K562 (cell line): ENCODE measurements at regions not wholly inside any gene's neighbourhood (a gene's known extent, or its start where the extent isn't known, plus 50 kb on each side); places are given as distances from the start of the nearest gene placed in this dataset.

ENCODE experiments used
- ATAC-seq: fragments of 200-7000 bp; cut with Tn5 transposase; 3 replicates; pipeline ENCODE4 v1.9.1; 2020; ENCODE audit warnings: moderate library complexity
- BruUV-seq: library from RNA; stranded (reverse); fragments of 400-500 nt; replicated peaks from 2 replicates; lab custom pipeline; 2021; lab: Mats Ljungman, UMichigan
- CTCF ChIA-PET: fragments of 300-600 bp; formaldehyde crosslinking; extraction: SDS; loops from one replicate; lab custom pipeline; 2021; ENCODE audit warnings: low intra/inter-chr PET ratio; lab: Yijun Ruan, JAX
- POLR2A ChIA-PET: fragments of 300-600, 350-650 bp; sonication (Branson Sonifier 250); formaldehyde crosslinking; extraction: SDS; loops from one replicate; lab custom pipeline; 2021; ENCODE audit warnings: antibody characterized with exemption, inconsistent platforms; lab: Yijun Ruan, JAX
- DNase-seq, 4 experiments: peaks; one replicate each; pipeline versions ENCODE4 v3.0.0 to v3.0.0-alpha.2; 2011 to 2018; ENCODE audit warnings: low spot score in 3 of 4, mixed read lengths in 3 of 4; ENCODE audit errors: extremely low read depth in 1 of 4
- FAIRE-seq: peaks from 2 replicates; lab custom pipeline; 2011; peaks lifted over from hg19 to GRCh38; lab: Jason Lieb, UNC
- H2AFZ ChIP-seq: 2 replicates; pipeline ENCODE4 v1.6.0; 2011; ENCODE audit warnings: low read depth, low read length, control low read depth, inconsistent platforms
- H3K27ac ChIP-seq: fragments of 200-600 bp; 3 replicates; pipeline ENCODE4 v1.8.0; 2011; ENCODE audit warnings: low read depth, mild to moderate bottlenecking, control low read depth, inconsistent platforms, low read length, moderate library complexity, mixed read lengths; ENCODE audit errors: extremely low read depth
- H3K27me3 ChIP-seq, 2 experiments: fragments of 300-600 bp in 1 of 2; 2 replicates in 1 of 2; 3 replicates in 1 of 2; pipeline versions ENCODE4 v1.6.0 to v1.8.0; 2011; ENCODE audit warnings: inconsistent platforms in 2 of 2, low read length in 2 of 2, mild to moderate bottlenecking in 1 of 2, mixed read lengths in 1 of 2, moderate library complexity in 1 of 2; ENCODE audit not compliant: control insufficient read depth in 2 of 2, insufficient read depth in 2 of 2
- H3K36me3 ChIP-seq: fragments of 300-600 bp; 3 replicates; pipeline ENCODE4 v1.8.0; 2011; ENCODE audit warnings: mild to moderate bottlenecking, low read length, inconsistent platforms; ENCODE audit not compliant: control insufficient read depth, insufficient read depth
- H3K4me1 ChIP-seq, 2 experiments: fragments of 200-600 bp in 1 of 2; replicated peaks in 1 of 2; 2 replicates in 1 of 2; 3 replicates in 1 of 2; pipeline versions ENCODE4 v1.5.1 to v1.8.0; 2011; ENCODE audit warnings: inconsistent platforms in 2 of 2, low read length in 2 of 2, mild to moderate bottlenecking in 1 of 2, mixed read lengths in 1 of 2, moderate library complexity in 1 of 2; ENCODE audit not compliant: control insufficient read depth in 2 of 2, insufficient read depth in 2 of 2
- H3K4me2 ChIP-seq: 2 replicates; pipeline ENCODE4 v1.6.1; 2011; ENCODE audit warnings: low read length, control low read depth, inconsistent platforms, mixed read lengths; ENCODE audit not compliant: insufficient read depth
- H3K4me3 ChIP-seq: fragments of 200-600 bp; sonication (generic), shearing (Covaris generic); 2 replicates; pipeline ENCODE4 v1.5.1; 2016; ENCODE audit warnings: control low read depth, inconsistent platforms
- H3K79me2 ChIP-seq: fragments of 200-600 bp; 3 replicates; pipeline ENCODE4 v1.8.0; 2011; ENCODE audit warnings: low read length, inconsistent platforms; ENCODE audit not compliant: control insufficient read depth, insufficient read depth
- H3K9ac ChIP-seq, 2 experiments: 2 replicates each; pipeline versions ENCODE4 v1.6.0 to v1.6.1; 2011; ENCODE audit warnings: low read depth in 2 of 2, low read length in 2 of 2, control low read depth in 1 of 2, inconsistent platforms in 1 of 2, mild to moderate bottlenecking in 1 of 2, mixed read lengths in 1 of 2; ENCODE audit not compliant: insufficient read depth in 1 of 2
- H3K9me1 ChIP-seq: one replicate; pipeline ENCODE4 v1.6.0; 2011; ENCODE audit warnings: inconsistent platforms, mild to moderate bottlenecking, low read length, moderate library complexity; ENCODE audit not compliant: control insufficient read depth, insufficient read depth
- H3K9me3 ChIP-seq: replicated peaks from 2 replicates; pipeline ENCODE4 v1.5.1; 2011; ENCODE audit warnings: low read depth, low read length, inconsistent platforms; ENCODE audit not compliant: control insufficient read depth, insufficient read depth
- H4K20me1 ChIP-seq: replicated peaks from 2 replicates; pipeline ENCODE4 v1.6.1; 2011; ENCODE audit warnings: low read length, inconsistent platforms, mixed read lengths; ENCODE audit not compliant: control insufficient read depth, insufficient read depth
- ATF6 ChIP-seq: sonication (generic); formaldehyde crosslinking; IDR thresholded peaks from 2 replicates; pipeline ENCODE4 v1.4.0; 2020; ENCODE audit warnings: mild to moderate bottlenecking, missing genetic modification reagents
- CHD1 ChIP-seq: fragments of 200-600 bp; sonication (generic); IDR thresholded peaks from one replicate; pipeline ENCODE4 v1.6.1; 2012; ENCODE audit warnings: mild to moderate bottlenecking, moderate library complexity, low read length, inconsistent platforms
- CSDE1 ChIP-seq, 2 experiments: fragments of 450-650 bp; IDR thresholded peaks; 2 replicates each; pipeline ENCODE4 v1.6.1; 2016; ENCODE audit warnings: mild to moderate bottlenecking in 1 of 2
- E2F4 ChIP-seq: sonication (generic); formaldehyde crosslinking; IDR thresholded peaks from 2 replicates; pipeline ENCODE4 v1.8.0; 2022; ENCODE audit warnings: mild to moderate bottlenecking, low read depth, missing genetic modification reagents
- E2F6 ChIP-seq, 2 experiments: IDR thresholded peaks; 2 replicates each; pipeline ENCODE4 v1.6.1; 2011; ENCODE audit warnings: borderline replicate concordance in 1 of 2, control low read depth in 1 of 2, low read depth in 1 of 2, low read length in 1 of 2, mild to moderate bottlenecking in 1 of 2, mixed read lengths in 1 of 2, moderate library complexity in 1 of 2; ENCODE audit not compliant: insufficient read depth in 1 of 2, insufficient read length in 1 of 2, poor library complexity in 1 of 2, severe bottlenecking in 1 of 2; ENCODE audit errors: extremely low read depth in 1 of 2
- HOMEZ ChIP-seq: fragments of 250-450 bp; sonication (Bioruptor Pico); IDR thresholded peaks from 2 replicates; pipeline ENCODE4 v1.4.0; 2020; ENCODE audit warnings: mild to moderate bottlenecking, moderate library complexity
- TCFL5 ChIP-seq: fragments of 250-450 bp; sonication (Bioruptor Pico); conservative IDR thresholded peaks from 2 replicates; pipeline ENCODE4 v1.6.1; 2021; ENCODE audit warnings: mild to moderate bottlenecking, moderate library complexity, matching md5 sums
- TSHZ1 ChIP-seq: fragments of 250-450 bp; sonication (Bioruptor Pico); IDR thresholded peaks from 2 replicates; pipeline ENCODE4 v1.4.0; 2020; ENCODE audit warnings: mild to moderate bottlenecking, moderate library complexity
- ZBTB12 ChIP-seq: fragments of 250-450 bp; sonication (Bioruptor Pico); IDR thresholded peaks from 2 replicates; pipeline ENCODE4 v1.4.0; 2020
- ZSCAN32 ChIP-seq: fragments of 450-650 bp; formaldehyde crosslinking; IDR thresholded peaks from 2 replicates; pipeline ENCODE4 v1.4.0; 2020; ENCODE audit warnings: mild to moderate bottlenecking, moderate library complexity
- WGBS: fragments of 100-300 bp; shearing (Covaris generic); methylation state at CpG from one replicate; pipeline ENCODE4 v1.1.6; 2016; ENCODE audit warnings: low coverage, mixed read lengths; ENCODE audit not compliant: insufficient coverage; ENCODE audit errors: missing lambda C conversion rate; 5-methylcytosine and 5-hydroxymethylcytosine counted together
- in situ Hi-C: fragments of 300-500 bp; cut with MboI; formaldehyde crosslinking; loops from 4 replicates; pipeline ENCODE4 v1.15.0; 2018; ENCODE audit warnings: inconsistent platforms, mixed read lengths
- intact Hi-C: fragments of 100-400 bp; cut with micrococcal nuclease; formaldehyde crosslinking; loops from 2 replicates; pipeline ENCODE4 v1.14.2; 2022

GRCh38 chr4:125677665-125678307 lies 363.0 kb downstream of the FAT4 start:
- DNase-seq (no peak), FAIRE-seq (no peak), ATAC-seq (no peak)
- no peak overlapping the region for H2AFZ ChIP-seq
- WGBS: 0% methylated on average over 2 of the region's 2 CpGs
- no peak overlapping the region for H3K27ac ChIP-seq
- ChIA-PET CTCF (no interaction called here), POLR2A (no interaction called here)
- intact Hi-C loops: no loop called here
- H3K9ac ChIP-seq: no peak overlapping the region
- H4K20me1 ChIP-seq: no peaks in the 10 kb centered on the region
- H3K4me2 ChIP-seq: no peak overlapping the region
- H3K9me3 ChIP-seq: no peaks in the 10 kb centered on the region
- peaks cover 0 to 8% of the 10 kb centered on the region in 2 experiments; a peak in 2 of 5 replicates for H3K27me3 ChIP-seq
- in situ Hi-C loops: no loop called here
- no peaks in the 10 kb centered on the region for H3K4me1 ChIP-seq
- H3K36me3 ChIP-seq: no peaks in the 10 kb centered on the region
- no peaks in the 10 kb centered on the region for H3K79me2 ChIP-seq
- no peaks in the 10 kb centered on the region for H3K9me1 ChIP-seq
- no peak overlapping the region for H3K4me3 ChIP-seq
- BruUV-seq: no TSS peak
- TF ChIP-seq CHD1 (no peak), CSDE1 (IDR thresholded peaks at IDR 0.05) (no peak), TSHZ1 (no peak), ZBTB12 (CRISPR knock-in tag) (no peak), HOMEZ (CRISPR knock-in tag) (no peak), E2F4 (CRISPR knock-in tag) (no peak), E2F6 (IDR thresholded peaks at IDR 0.05; ENCODE audit: borderline replicate concordance in 1 of 2, extremely low read depth in 1 of 2, insufficient read depth in 1 of 2, insufficient read length in 1 of 2, low read depth in 1 of 2, low read length in 1 of 2, poor library complexity in 1 of 2, severe bottlenecking in 1 of 2) (no peak), ZSCAN32 (CRISPR knock-in tag) (no peak), TCFL5 (CRISPR knock-in tag) (no peak), ATF6 (no peak)
